Cerebellar nuclear complex (tissue), 1 donor: ENCODE measurements at regions not wholly inside any gene's neighbourhood (a gene's known extent, or its start where the extent isn't known, plus 50 kb on each side); places are given as distances from the start of the nearest gene placed in this dataset.

Experiments used
- DNase-seq, 2 experiments: peaks; one replicate each; lab custom pipeline; 2025; lab: John Stamatoyannopoulos, UW

- no peak for DNase-seq
Measured at GRCh38 chr7:4612939-4613841, 68.9 kb upstream of the FOXK1 start.

GRCh38 chr7:4613846-4614548 is 68.1 kb upstream of the FOXK1 start:
- no peak for DNase-seq

GRCh38 chr7:4616116-4616515 is 66.0 kb upstream of the FOXK1 start:
- no peak for DNase-seq

- no peak for DNase-seq
Measured at GRCh38 chr7:4621396-4621795, 60.7 kb upstream of the FOXK1 start.

GRCh38 chr7:4626318-4626845 is 55.7 kb upstream of the FOXK1 start:
- no peak for DNase-seq

GRCh38 chr7:4629287-4629895 is 52.7 kb upstream of the FOXK1 start:
- no peak for DNase-seq

- DNase-seq, result peak in 1 of 2 experiments; percentile 44
Measured at GRCh38 chr7:4631380-4632179, 50.5 kb upstream of the FOXK1 start.
